Dermis blood vessel endothelial cell (primary cell): ENCODE measurements at regions not wholly inside any gene's neighbourhood (a gene's known extent, or its start where the extent isn't known, plus 50 kb on each side); places are given as distances from the start of the nearest gene placed in this dataset.
A peak's percentile ranks its signal among the peaks of the same experiment; 100 is the strongest.

Experiments used
- DNase-seq: peaks from one replicate; pipeline ENCODE4 v3.0.0; 2010

GRCh38 chr3:34842706-34843480 is 796.4 kb upstream of the ARPP21 start:
- DNase-seq = no peak

DNA sequence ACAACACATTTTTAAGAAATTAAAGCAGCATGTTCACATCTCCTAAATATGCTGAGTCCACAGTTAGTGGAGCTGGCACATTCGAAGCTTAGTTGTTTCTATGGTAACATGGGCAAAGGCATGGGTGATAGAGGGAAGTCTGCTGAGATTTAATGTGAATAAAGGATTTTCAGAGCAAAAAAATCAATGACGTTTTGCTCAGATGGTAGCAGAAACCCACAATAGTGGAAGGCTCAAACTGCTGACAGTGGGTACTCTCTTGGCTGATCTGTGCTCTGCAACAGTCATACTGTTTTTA is 795.1 kb upstream of the ARPP21 start:
- DNase-seq = no peak

- DNase-seq = no peak
Measured at GRCh38 chr3:34851137-34851536, 788.2 kb upstream of the ARPP21 start.

DNA sequence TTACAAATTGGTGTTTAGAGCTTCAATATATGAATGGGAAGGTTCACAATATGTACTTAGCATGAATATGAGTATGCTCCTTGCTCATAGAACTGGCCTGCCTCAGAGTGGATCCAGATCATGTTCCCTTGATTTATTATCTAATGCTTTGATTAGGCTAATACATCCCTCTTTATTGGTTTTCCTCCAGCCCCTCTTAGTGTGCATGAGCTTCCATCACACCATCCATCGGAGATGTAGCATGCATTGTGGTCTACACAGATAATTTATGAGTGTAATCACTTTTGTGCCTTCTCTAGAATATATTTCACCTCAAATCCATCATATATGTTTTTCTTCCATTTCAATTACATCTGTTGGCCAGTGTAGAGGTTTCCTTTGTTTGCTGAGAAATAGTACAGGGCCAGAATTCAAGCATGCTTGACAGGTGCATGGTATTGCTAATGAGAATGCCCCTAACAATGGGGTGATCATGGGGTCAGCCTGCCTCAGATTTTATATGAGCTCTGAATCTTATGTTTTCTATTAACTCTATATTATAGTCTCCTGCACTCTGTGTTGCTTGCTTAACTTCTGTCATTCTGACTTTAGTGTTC is 786.4 kb upstream of the ARPP21 start:
- DNase-seq = no peak

DNA sequence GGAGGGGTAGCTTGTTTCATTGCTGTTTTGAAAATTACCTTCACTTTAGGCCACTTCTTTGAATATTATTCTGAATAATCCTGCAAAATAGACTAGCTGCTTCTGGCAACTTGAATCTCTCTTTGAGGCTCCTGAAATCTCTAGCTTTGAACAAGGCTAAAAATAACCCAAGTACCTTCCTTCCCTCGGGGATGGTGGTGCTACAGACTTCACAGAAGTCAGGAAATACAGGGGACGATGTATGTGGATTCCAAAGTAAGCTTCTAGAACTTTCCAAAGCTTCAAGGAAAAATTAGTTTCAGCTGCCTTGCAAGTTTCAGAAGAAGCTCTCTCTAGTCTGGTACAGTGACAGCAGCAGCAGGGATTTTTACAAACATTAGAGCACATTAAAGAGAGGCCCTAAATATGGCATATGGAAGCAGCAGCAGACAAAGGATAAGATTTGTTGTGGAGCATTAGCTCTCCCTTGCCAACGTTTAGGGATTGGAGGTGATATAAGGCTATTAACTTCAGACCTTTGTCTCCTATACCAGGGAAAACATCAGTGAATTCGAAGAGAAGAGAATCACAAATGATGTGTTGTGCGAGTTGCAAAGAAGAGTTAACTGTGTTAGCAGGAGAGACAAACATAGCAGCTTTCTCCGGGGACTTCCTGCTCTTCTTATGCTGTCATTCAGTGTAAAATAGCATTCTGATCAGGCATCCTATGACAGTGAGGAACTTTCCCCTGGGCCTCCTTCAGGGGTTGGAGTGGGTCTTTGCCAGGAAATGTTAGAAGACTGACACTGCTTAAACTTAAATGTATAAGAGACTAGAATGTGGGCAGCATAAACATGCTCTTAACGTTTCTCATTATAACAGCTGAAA is 783.0 kb upstream of the ARPP21 start:
- DNase-seq = no peak

DNA sequence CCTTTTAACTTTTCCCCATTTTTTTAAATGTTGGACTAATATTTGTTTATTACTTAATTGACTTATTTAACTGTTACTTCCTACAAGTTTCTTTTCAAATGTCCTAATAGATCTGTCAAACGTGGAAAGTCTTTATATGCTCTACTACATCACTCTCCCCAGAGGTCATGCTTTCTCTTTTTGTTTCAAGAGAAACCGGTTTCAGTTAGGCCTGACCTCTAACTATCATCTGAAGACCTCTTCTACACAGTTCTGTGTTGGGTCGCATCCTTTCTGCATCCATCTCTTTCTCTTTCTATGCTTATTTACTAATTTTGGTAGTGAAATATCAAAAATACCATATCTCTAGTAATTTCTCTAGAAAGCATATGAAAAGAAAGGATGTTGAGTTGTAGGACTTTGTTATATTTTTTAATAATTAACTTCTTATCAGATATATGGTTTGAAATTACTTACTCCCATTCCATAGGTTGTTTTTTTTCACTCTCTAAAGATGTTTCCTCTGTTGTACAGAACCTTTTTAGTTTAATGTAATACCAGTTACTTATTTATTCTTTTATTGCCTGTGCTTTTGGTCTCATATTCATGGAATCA is 781.2 kb upstream of the ARPP21 start:
- DNase-seq = no peak

- no peak for DNase-seq
Measured at GRCh38 chr3:34859746-34860145, 779.6 kb upstream of the ARPP21 start.

GRCh38 chr3:34862456-34862855 is 776.9 kb upstream of the ARPP21 start:
- DNase-seq = no peak

GRCh38 chr3:34863485-34863884 is 775.8 kb upstream of the ARPP21 start:
- DNase-seq = no peak

- DNase-seq = no peak
Measured at GRCh38 chr3:34864011-34864410, 775.3 kb upstream of the ARPP21 start.

GRCh38 chr3:34865346-34865745 is 774.0 kb upstream of the ARPP21 start:
- no peak for DNase-seq

GRCh38 chr3:34868935-34869334 is 770.4 kb upstream of the ARPP21 start:
- no peak for DNase-seq

- DNase-seq = no peak
Measured at GRCh38 chr3:34869696-34870095, 769.6 kb upstream of the ARPP21 start.

DNA sequence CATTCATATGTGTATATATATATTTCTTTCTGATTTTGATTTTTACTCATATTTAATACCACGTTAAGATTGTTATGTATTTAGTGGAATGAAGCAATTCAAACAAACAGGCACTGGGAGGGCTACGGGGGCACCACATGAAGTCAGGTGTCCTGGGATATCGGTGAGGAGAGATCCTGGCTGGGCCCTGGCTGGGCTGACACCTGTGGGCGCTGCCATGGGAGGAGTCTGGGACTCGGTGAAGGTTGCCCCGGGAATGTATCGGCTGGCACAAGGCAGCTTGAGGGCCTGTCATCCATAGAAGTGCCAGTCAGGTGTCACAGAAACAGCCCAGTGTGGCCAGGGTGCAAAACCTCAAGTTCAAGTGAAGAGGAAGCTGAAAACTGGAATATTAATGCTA is 766.9 kb upstream of the ARPP21 start:
- DNase-seq = no peak

GRCh38 chr3:34876997-34877396 is 762.3 kb upstream of the ARPP21 start:
- no peak for DNase-seq

DNA sequence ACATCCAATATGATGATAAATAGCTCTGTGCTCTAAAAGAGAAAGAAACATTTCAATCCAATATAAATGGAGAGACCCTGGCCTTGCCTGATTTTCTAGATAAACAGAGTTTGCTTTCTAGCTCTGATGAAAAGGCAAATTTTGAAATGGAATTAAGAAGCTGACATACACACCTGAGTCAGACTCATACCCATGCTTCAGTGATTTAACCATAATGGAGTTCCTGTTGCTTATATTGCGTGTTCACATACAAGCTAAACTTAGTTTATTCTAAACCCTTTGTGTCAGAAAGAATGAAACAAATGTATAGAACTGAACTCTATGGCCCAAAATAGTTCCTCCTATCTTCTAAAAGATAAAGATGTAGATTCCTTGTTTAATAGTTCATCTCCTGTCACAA is 760.8 kb upstream of the ARPP21 start:
- DNase-seq = no peak

DNA sequence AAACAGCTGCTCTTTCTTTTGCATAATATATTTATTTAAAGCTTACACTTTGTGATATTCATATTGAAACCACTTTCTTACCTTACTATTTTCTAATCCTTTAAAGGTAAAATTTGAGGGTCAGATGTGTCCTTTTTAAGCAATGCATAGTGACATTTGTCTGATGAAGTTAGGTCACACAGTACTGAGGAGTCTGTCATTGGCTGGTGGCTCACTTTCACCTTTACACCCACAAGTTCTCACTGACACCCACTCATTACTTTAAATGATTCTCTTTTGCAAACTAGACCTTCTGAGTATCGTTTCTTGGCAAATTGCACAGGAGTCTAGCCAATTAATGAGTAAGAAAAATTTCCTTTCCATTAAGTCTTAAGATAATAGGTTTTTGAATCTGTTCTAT is 758.3 kb upstream of the ARPP21 start:
- no peak for DNase-seq

GRCh38 chr3:34882764-34883163 is 756.6 kb upstream of the ARPP21 start:
- DNase-seq = peak; percentile 5

- DNase-seq = no peak
Measured at GRCh38 chr3:34884007-34884406, 755.3 kb upstream of the ARPP21 start.

DNA sequence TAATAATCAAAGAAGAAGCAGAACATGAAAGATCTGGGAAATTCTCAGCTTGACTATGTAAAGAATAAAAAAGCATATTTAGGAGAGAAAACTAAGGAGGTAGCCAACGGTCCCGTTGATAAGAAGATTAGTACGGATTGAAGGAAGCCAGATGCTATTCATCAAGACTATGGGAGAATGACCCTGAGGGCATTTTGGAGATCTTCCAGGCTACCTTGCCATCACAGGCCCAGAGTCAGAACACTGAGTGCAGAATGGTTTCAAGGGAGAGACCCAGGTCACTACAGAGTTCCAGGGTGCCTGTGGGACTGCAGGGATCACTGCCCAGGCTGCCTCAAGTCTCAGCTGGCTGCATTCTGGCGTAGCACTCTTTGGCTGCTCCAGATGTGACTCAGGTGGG is 752.9 kb upstream of the ARPP21 start:
- no peak for DNase-seq

DNA sequence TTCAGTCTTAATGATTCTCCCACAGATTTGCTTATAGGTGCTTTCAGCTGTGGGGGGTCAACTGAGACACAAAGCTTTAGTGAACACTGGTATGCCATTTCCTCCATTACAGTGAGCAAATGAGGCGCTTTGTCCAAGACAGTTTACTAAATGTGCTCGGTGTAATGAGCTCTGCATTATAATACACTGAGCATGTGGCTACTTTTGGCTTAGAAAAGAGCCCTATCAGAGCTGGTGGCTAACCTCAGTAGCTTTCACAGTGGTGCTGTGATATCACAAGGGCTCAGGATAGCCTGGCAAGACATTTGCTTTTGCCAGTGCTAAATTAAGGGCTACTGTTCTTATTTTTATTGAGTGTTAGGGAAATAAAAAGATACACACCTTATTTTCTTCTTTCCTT is 749.7 kb upstream of the ARPP21 start:
- DNase-seq = no peak

- no peak for DNase-seq
Measured at GRCh38 chr3:34890247-34890646, 749.1 kb upstream of the ARPP21 start.

GRCh38 chr3:34891941-34892340 is 747.4 kb upstream of the ARPP21 start:
- DNase-seq = no peak

DNA sequence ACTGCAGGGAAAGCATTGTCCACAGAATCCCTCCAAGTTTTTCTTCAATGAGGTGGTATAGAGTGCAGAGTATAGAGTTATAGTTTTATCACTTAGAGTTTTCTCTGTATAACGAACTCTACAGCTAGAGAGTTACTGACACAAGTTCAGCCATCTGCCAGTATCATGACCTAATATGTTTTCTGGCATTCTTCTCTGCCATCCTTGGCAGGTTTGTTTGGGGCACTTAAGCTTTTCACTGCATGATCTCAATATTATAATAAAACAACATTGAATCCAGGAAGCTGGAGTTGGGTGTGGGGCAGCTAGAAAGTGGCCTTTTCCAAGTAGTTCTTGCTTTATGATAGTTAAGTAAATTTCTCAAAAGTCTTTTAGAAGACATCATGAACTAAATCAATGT is 743.5 kb upstream of the ARPP21 start:
- no peak for DNase-seq
